OCI-LY1 (cell line): ENCODE measurements at regions not wholly inside any gene's neighbourhood (a gene's known extent, or its start where the extent isn't known, plus 50 kb on each side); places are given as distances from the start of the nearest gene placed in this dataset.

Experiments
- EZH2 ChIP-seq: fragments of 200-600 bp; sonication (generic), shearing (Covaris generic); IDR thresholded peaks from 2 replicates; pipeline ENCODE4 v1.8.0; 2017; ENCODE audit warnings: borderline replicate concordance, mixed run types, mild to moderate bottlenecking, antibody characterized with exemption, low read length, moderate library complexity, mixed read lengths
- TF ChIP-seq, protein P1 (sequence below): fragments of 200-600 bp; sonication (generic), shearing (Covaris generic); IDR thresholded peaks from 2 replicates; pipeline ENCODE4 v1.5.1; 2017; ENCODE audit warnings: mild to moderate bottlenecking, antibody characterized with exemption, low read length, moderate library complexity, mixed read lengths

DNA sequence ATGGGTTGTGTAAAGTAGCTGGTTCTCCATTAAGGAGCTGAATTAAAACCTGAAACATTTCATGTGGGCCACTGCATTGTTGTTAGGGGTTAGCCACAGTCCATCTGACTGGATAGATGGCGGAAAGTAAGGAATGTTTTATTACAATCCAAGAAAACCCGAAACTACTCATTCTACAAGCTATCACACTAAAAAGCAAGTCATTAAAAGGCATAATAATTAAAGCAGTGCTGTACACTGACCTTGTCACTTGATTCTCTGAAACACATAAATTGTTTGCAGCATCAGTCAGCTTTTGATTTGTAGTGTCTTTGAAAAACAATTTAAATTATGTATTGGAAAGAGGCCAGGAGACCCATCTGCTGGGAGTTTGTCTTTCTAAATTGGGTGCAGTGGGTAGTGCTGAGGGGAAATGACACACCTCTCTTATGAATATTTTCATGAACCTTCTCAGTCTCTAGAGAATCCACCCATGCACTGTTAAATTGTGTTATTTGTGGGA is 75.7 kb upstream of the ANK2 start:
- TF ChIP-seq, protein P1, sequence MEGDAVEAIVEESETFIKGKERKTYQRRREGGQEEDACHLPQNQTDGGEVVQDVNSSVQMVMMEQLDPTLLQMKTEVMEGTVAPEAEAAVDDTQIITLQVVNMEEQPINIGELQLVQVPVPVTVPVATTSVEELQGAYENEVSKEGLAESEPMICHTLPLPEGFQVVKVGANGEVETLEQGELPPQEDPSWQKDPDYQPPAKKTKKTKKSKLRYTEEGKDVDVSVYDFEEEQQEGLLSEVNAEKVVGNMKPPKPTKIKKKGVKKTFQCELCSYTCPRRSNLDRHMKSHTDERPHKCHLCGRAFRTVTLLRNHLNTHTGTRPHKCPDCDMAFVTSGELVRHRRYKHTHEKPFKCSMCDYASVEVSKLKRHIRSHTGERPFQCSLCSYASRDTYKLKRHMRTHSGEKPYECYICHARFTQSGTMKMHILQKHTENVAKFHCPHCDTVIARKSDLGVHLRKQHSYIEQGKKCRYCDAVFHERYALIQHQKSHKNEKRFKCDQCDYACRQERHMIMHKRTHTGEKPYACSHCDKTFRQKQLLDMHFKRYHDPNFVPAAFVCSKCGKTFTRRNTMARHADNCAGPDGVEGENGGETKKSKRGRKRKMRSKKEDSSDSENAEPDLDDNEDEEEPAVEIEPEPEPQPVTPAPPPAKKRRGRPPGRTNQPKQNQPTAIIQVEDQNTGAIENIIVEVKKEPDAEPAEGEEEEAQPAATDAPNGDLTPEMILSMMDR, result no peak
- TF ChIP-seq EZH2, result no peak
